AG04449 (cell line): ENCODE measurements at regions not wholly inside any gene's neighbourhood (a gene's known extent, or its start where the extent isn't known, plus 50 kb on each side); places are given as distances from the start of the nearest gene placed in this dataset.

Experiments
- CTCF ChIA-PET: fragments of 350-600 bp; formaldehyde crosslinking; extraction: SDS; loops from one replicate; lab custom pipeline; 2021; ENCODE audit warnings: antibody characterized with exemption; lab: Yijun Ruan, JAX
- POLR2A ChIA-PET: fragments of 400-600, 350-600 bp; formaldehyde crosslinking; extraction: SDS; loops from one replicate; lab custom pipeline; 2020; ENCODE audit warnings: antibody characterized with exemption, inconsistent platforms; lab: Yijun Ruan, JAX
- DNase-seq: peaks from one replicate; pipeline ENCODE4 v3.0.0-alpha.2; 2010; ENCODE audit warnings: low read depth, low spot score
- H3K4me3 ChIP-seq: 2 replicates; pipeline ENCODE4 v1.5.1; 2011; ENCODE audit warnings: low read depth, mild to moderate bottlenecking, control low read depth, low read length
- CTCF ChIP-seq: IDR thresholded peaks from one replicate; pipeline ENCODE4 v1.5.1; 2011; ENCODE audit warnings: mild to moderate bottlenecking, moderate library complexity, low read length, control low read depth, inconsistent platforms; ENCODE audit not compliant: insufficient read depth; ENCODE audit errors: missing control alignments

- no peak for TF ChIP-seq CTCF
- POLR2A ChIA-PET = no interaction called here
- CTCF ChIA-PET = no interaction called here
- H3K4me3 ChIP-seq = no peak overlapping the region
- DNase-seq = no peak
Observed at GRCh38 chr1:96011606-96012005, 710.0 kb upstream of the PTBP2 start.

GRCh38 chr1:96016219-96016618, 705.4 kb upstream of the PTBP2 start:
- DNase-seq = no peak
- no peak for TF ChIP-seq CTCF
- ChIA-PET CTCF (no interaction called here), POLR2A (no interaction called here)
- H3K4me3 ChIP-seq = no peak overlapping the region

- no peak overlapping the region for H3K4me3 ChIP-seq
- ChIA-PET POLR2A (no interaction called here), CTCF (no interaction called here)
- no peak for TF ChIP-seq CTCF
- no peak for DNase-seq
Observed at GRCh38 chr1:96020378-96020777, 701.2 kb upstream of the PTBP2 start.

- CTCF ChIA-PET = no interaction called here
- POLR2A ChIA-PET = no interaction called here
- no peak for TF ChIP-seq CTCF
- H3K4me3 ChIP-seq = no peak overlapping the region
- DNase-seq = no peak
Observed at GRCh38 chr1:96025062-96025461, 696.5 kb upstream of the PTBP2 start.

- CTCF ChIA-PET = no interaction called here
- POLR2A ChIA-PET = no interaction called here
Observed at GRCh38 chr1:96028071-96028470, 693.5 kb upstream of the PTBP2 start.

GRCh38 chr1:96030312-96030711, 691.3 kb upstream of the PTBP2 start:
- TF ChIP-seq CTCF = no peak
- DNase-seq = no peak
- POLR2A ChIA-PET = no interaction called here
- no peak overlapping the region for H3K4me3 ChIP-seq
- CTCF ChIA-PET = no interaction called here

More at GRCh38 chr1:96028071-96028470, 693.5 kb upstream of the PTBP2 start:
- no peak overlapping the region for H3K4me3 ChIP-seq
- no peak for DNase-seq
- TF ChIP-seq CTCF = no peak
